ENCODE measurements at regions not wholly inside any gene's neighbourhood (a gene's known extent, or its start where the extent isn't known, plus 50 kb on each side); places are given as distances from the start of the nearest gene placed in this dataset.

- DNase-seq: no peak
Observed at GRCh38 chr3:80114694-80115093, 346.9 kb upstream of the ROBO1 start.

GRCh38 chr3:80113331-80113730 lies 345.5 kb upstream of the ROBO1 start:
- DNase-seq: no peak

- DNase-seq: no peak
Observed at GRCh38 chr3:80099559-80100066, 331.8 kb upstream of the ROBO1 start.

GRCh38 chr3:80097674-80098073 lies 329.9 kb upstream of the ROBO1 start:
- no peak for DNase-seq

- no peak for DNase-seq
Observed at GRCh38 chr3:80096909-80097308, 329.1 kb upstream of the ROBO1 start.

GRCh38 chr3:80094589-80094988 lies 326.8 kb upstream of the ROBO1 start:
- DNase-seq: no peak

- DNase-seq: no peak
Observed at GRCh38 chr3:80087767-80088166, 320.0 kb upstream of the ROBO1 start.

GRCh38 chr3:80086426-80086825 lies 318.6 kb upstream of the ROBO1 start:
- DNase-seq: no peak

GRCh38 chr3:80079886-80080285 lies 312.1 kb upstream of the ROBO1 start:
- no peak for DNase-seq

GRCh38 chr3:80068459-80068858 lies 300.7 kb upstream of the ROBO1 start:
- DNase-seq: no peak

GRCh38 chr3:80063535-80063934 lies 295.7 kb upstream of the ROBO1 start:
- DNase-seq: no peak

- DNase-seq: no peak
Observed at GRCh38 chr3:80060664-80061063, 292.9 kb upstream of the ROBO1 start.

GRCh38 chr3:80055306-80055705 lies 287.5 kb upstream of the ROBO1 start:
- peak; percentile 10 to 75 for DNase-seq

- no peak for DNase-seq
Observed at GRCh38 chr3:80052271-80052670, 284.5 kb upstream of the ROBO1 start.

- no peak for DNase-seq
Observed at GRCh38 chr3:80051602-80051962, 283.8 kb upstream of the ROBO1 start.

- DNase-seq: no peak
Observed at GRCh38 chr3:80050826-80051601, 283.2 kb upstream of the ROBO1 start.

GRCh38 chr3:80043226-80043625 lies 275.4 kb upstream of the ROBO1 start:
- no peak for DNase-seq

GRCh38 chr3:80040067-80040466 lies 272.3 kb upstream of the ROBO1 start:
- DNase-seq: no peak

- DNase-seq: no peak
Observed at GRCh38 chr3:80036176-80036575, 268.4 kb upstream of the ROBO1 start.

- DNase-seq: no peak
Observed at GRCh38 chr3:80035021-80035420, 267.2 kb upstream of the ROBO1 start.

GRCh38 chr3:80023010-80023409 lies 255.2 kb upstream of the ROBO1 start:
- DNase-seq: no peak

GRCh38 chr3:80018375-80018774 lies 250.6 kb upstream of the ROBO1 start:
- DNase-seq: no peak

- DNase-seq: no peak
Observed at GRCh38 chr3:80017369-80017768, 249.6 kb upstream of the ROBO1 start.

GRCh38 chr3:80014576-80014975 lies 246.8 kb upstream of the ROBO1 start:
- no peak for DNase-seq

GRCh38 chr3:80010021-80010571 lies 242.3 kb upstream of the ROBO1 start:
- DNase-seq: no peak

Data from NCI-H524 (cell line).